NOMO-1 (cell line): ENCODE measurements at regions not wholly inside any gene's neighbourhood (a gene's known extent, or its start where the extent isn't known, plus 50 kb on each side); places are given as distances from the start of the nearest gene placed in this dataset.

Experiments used
- DNase-seq, 2 experiments: peaks; one replicate each; lab custom pipeline; 2025; ENCODE audit not compliant: unreplicated experiment in 2 of 2; lab: John Stamatoyannopoulos, UW

DNA sequence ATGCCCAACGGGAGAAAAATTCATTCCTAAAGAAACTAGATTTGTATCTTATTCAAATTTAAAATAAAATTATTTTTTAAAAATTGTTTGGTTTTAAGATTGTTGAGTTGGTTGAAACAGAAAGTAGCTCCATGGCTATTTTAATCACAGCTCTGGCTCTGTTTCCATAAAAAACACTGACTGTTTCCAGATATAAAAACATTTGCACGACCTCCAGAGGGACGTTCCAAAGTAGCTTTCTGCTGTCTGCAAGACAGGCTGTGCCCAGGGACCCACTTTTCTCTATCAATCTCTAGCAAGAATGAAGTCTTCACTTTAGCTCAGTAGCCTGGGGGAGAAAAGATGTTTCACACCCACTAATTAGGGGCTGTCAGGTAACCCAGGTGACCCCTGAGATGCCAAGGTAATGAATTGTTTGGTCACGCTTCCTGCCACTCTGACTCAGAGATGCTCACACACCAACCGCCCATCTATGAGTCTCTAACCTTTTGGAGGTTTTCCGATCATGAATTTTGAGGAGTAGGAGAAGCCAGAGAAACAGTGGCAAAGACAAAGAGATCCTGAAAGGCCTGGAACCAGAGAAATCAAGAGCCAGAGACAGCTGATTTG lies 220.1 kb upstream of the SOX9 start:
- DNase-seq = no peak

DNA sequence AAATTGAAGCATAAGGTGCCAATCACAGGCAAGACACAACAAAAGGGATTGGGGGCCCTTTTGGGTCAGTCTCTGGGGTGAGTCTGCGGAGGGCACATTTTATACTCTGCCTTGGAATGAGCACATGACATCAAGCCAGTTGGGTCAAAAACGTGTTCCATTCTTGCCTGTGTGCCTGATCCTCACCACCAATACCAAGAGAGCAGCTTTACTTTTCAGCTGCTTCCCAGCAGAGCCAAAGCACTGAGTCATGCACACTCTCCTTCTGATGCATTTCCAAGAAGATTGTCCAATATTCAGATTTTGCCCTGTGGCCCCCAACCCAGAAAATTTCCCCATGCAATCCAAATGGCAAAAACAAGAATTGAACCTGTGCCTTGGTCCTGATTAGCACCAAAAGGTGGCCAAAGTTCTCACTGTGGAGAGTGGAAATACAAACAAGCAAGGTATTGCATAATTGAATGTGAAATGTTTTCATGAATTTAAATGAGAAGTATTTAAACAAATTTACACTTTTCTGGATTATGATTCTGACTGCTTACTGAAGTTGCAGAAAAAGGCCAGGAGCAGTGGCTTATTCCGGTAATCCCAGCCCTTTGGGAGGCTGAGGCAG lies 217.8 kb upstream of the SOX9 start:
- DNase-seq = no peak

DNA sequence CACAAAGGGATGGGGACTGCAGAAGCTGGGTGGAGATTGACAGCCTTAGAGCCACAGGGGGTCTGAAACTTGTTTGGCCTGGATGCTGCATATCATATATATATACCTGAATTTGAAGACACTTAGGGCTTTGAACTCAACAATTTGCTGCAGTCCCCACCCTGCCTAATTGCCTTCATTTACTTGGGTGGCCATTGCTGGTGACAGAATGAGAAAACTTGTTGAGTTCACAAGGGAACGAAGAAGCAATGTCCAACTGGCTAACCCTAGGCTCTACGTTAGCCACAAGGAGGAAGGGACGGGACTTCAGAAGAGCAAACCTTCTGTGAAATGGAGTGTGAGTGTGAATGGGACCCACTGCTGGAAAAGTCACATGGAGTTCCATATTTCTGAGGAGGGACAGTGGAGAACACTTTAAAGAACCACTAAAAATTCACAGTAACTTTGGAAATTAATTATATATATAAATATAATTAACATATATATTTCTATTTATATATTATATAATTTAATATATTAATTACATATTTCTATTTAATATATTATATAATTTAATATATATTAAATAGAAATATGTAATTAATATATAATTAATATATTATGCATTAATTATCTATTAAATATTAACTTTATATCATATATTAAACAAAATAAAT lies 215.3 kb upstream of the SOX9 start:
- peak in 1 of 2 experiments; percentile 21 for DNase-seq

DNA sequence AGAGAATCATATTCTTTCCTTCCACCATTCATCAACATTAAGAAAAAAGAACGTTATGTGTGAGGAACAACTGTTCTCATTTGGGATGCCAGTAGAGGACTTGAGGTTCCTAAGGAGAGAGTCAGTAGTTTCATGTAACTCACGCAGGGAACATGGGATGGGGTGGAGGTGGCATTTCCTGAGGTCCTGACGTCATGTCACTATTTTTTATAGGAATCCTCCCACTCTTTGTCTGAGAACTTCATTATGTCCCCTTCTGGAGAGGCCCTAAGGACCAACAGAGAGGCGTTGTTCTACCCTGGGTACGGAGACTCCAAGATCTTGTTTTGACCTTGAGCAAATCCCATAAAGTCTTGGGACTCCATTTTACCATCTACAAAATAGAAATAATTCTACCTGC lies 211.7 kb upstream of the SOX9 start:
- DNase-seq = no peak

DNA sequence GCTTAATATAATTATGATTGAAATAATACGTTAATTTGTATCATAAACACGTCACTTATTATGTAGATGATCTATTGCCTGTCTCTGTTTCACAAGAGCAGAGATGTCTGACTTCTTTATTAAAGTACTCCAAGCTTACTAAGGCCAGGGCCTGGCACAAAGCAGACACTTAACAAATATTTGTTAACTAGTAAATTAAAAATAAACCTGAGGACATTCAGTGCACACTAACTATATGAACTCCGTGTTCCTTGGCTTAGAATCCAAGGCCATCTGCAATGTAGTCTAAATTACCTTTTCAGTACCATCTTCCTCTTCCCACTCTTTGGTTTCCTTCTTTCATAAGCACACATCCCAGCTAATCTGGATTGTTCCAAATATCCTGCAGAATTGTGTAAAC lies 210.8 kb upstream of the SOX9 start:
- no peak for DNase-seq

DNA sequence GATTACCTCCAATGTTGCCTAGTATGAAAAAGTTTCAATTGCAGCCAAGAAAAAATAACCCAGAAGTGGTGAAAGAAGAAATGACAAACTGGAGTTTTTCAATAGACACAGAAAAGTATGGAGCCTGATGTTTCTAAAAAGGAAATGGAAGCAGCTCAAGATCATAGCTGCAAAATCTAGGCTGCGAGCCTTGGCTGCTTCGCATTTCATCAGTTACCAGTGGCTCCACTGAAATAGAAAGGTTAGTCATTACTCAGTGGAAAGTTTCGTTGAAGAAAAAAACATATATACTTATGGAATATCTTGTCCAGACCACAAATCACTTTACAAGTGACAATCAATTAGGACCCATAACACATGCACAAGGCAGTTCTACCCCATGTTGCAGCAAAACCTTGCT lies 206.8 kb upstream of the SOX9 start:
- no peak for DNase-seq

DNA sequence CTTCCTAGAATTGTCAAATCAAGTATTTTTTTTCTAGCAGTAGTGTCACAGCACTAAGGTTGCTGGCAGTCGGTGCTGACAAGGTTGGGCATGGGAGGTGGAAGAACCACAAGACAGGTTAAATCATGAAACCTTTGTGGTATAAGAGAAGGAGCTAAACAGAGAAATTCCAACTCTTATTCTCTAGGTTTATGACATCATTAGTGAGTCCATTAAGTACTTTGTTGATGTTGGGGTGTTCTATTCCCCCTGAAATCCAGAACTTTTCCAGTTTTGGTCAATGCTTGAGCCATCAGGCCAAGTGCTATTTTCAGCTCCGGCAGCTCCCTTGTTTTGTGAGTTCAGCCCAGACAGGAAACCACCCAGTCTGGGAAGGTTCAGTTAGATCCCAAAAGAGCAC lies 206.0 kb upstream of the SOX9 start:
- no peak for DNase-seq

DNA sequence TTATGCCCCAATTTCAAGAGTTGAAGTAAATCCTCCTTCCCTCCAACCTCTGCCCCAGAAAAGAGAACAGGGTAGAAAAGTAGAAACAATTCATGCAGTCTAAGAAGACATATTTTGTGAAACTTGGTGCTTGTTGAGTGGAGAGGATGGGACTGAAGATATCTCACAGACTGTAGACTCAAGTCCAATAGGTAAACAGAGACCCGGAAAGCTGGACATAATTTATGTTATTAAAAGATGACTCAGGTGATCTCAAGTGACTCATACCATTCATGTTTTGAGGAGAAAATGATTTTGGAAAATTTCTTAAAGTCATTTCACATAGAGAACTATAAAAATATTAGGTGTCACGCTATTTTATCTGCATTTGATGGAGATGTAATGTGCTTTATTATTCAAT lies 203.1 kb upstream of the SOX9 start:
- no peak for DNase-seq

DNA sequence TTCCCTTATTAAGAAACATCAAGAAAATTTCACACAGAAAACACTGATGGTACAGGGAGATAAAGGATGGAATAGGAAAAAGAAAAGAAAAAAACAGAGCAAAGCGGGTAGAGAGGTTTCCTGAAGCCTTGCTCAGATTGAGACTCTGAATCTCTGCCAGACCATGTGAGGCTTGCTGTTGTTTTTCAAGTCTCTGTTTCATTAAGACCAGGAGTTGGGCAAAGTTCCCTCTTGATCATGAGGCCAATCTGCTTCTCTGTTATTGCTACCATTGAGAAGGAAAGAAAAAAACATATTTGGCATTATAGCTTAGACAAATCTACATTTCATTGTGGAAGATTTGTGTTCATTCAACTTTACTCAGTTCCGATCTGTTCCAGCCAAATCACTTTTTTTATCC lies 201.6 kb upstream of the SOX9 start:
- no peak for DNase-seq

DNA sequence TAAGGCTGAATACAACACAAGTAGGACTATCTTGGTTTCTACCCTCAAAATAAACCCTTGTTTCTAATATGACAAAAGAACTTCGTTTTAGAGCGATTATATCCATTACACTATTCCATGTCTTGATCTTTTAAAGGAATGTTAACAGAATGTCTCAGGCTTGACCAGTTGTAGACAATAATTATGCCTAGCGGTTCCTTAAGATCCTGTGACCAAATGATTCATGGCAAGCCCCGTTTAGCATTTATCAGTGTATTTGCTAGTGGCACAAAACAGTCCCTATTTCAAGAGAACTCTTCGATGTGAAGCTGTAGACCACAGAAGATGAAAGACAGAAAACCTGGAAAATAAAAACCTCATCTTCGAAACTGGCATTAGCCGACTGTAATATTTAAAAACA lies 200.9 kb upstream of the SOX9 start:
- DNase-seq = no peak

DNA sequence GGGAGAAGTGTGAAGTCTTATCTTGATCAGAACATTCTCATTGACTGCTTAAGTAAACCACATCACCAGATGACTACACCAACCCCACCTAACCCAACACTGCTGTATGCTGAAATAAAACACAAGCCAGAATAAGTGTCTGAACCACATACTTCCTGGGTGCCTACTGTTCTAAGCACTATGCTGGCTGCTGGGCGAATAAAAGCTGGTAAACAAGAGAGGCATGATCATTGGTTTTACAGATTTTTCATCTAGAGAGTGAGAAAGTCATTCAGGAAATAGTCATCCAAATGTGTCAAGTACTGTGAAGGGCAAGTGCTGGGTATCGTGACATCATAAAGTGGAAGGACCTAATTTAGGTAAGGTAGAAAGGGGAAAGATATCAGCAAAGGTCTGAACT lies 199.0 kb upstream of the SOX9 start:
- DNase-seq = no peak

DNA sequence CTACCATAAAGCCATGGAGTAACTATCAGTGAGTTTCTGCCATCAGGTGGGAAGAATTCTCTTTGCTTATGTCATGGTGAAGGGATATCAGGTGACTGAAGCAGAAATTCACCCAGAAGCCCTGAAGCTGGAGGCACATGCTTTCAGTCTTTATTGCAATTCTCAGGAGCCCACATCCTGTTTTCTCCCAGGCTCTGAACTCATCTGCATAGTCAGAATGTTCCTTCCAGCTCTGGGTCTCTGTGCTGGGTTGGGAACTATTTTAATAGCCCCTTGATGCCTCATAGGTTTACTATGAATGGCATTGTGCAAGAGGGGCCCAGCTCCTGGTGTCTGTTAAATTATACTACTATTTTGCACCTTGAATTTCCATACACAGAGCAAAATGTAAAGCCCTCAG lies 198.4 kb upstream of the SOX9 start:
- no peak for DNase-seq

DNA sequence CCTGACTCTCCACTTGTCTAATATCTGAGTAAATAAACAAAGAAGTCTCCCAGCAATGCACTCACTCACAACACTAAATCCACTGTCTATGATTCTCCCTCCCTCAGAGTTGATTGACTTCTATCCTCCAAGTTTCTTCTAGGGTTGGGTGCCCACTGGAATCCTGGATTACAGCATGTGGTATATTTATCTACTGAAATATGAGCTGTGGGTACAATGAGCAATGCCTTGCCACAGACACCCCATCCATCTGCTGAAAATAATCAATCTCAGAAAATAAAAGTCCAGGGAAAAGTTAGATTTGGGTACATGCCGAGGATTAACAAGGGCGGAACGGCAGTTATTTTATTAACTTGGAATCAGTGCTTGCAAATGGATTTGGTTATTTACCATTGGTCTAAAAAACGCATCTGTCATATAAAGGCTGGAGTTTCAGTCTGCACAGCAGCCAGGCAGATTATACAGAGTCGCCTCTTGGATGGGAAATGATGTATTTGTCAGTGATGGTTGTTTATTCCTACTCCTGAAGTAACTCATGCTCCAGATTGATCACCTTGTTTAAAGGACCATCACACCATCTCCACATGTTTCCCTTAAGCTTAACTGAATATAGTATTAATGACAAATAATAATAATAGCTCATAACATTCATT lies 193.9 kb upstream of the SOX9 start:
- no peak for DNase-seq

DNA sequence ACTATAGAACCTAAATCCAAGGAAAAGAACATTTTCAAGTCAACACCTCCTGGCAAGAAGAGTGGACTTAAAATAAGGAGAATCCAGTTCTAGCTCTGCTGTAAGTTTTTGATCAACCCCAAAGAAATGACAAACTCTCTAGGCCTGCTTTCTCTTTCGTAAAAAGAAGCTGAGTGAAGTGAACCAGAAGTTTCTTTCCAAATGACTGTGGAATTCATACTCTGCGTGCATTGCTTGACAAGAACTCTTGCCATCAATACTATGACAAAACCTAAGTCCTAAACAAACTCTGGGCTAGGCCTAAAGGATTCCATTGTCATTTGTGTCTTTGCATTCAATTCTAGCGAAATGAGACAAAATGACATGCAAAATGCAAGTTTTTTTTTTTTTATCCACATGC lies 187.5 kb upstream of the SOX9 start:
- no peak for DNase-seq

DNA sequence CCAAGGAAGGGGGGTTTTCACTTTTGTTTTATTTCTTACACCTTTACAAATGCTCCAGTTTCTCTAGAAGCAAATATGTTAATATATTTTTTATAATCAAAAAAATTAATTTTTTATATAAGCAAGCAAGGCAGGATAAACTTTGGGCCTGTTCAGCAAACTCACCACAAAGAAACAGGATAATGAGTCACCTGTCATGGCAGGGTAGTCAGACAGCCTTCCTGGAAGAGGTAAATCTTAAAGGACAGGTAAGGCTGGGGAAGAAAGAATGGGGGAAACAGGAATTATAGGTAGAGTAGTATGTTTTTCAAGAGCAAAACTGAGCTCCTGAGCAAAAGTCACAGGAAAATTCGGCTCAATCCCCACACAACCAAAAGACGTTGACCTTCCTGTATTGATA lies 186.3 kb upstream of the SOX9 start:
- no peak for DNase-seq

DNA sequence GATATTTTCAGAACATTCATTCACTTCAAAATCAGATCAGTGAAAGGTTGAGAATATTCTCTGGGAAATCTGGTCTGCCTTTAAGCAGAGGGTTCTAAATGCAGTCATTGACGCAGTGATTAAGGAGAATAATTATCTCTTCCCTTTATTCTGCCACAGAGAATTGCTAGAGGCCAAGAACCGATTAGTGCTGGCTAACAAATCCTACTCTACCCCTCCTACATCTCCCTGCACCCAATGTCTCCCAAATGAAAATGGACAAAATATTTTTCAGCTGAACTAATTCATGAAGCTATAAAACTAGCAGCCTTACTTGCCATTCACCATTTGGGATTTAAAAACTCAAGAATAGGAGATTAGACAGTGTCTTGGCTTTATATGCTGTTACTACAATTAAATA lies 185.5 kb upstream of the SOX9 start:
- DNase-seq = no peak

DNA sequence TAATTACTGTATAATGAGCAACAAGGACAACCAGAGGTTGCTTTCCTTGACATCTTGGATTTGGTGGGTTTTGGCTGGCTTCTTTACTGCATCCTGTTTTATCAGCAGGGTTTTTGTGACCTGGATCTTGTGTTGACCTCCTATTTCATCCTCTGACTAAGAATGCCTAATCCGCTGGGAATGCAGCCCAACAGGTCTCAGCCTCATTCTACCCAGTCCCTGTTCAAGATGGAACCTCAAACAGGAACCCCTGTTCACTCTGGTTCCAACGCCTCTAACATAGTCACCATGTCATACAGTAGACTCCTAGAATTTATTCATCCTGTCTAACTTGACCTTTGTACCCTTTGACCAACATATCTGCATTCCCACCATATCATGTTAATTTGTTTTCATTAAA lies 183.8 kb upstream of the SOX9 start:
- DNase-seq = no peak

DNA sequence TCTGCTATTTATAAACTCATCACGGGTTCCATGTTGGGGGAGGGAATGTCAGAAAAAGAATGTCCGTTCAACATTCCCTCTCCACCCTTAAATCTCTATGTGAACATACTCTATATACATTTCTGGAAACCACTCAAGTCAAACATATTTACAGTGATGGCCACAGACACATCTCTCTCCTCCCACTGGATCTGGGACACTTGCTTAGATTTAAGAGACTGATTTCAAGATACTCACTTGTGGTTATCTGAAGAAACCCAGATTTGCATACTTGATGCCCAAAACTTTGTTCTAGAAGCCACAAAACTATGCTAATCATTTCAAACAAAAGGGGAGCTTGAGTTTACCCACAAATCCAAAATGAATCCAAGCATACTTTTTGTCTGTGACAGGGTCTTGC lies 182.9 kb upstream of the SOX9 start:
- no peak for DNase-seq

DNA sequence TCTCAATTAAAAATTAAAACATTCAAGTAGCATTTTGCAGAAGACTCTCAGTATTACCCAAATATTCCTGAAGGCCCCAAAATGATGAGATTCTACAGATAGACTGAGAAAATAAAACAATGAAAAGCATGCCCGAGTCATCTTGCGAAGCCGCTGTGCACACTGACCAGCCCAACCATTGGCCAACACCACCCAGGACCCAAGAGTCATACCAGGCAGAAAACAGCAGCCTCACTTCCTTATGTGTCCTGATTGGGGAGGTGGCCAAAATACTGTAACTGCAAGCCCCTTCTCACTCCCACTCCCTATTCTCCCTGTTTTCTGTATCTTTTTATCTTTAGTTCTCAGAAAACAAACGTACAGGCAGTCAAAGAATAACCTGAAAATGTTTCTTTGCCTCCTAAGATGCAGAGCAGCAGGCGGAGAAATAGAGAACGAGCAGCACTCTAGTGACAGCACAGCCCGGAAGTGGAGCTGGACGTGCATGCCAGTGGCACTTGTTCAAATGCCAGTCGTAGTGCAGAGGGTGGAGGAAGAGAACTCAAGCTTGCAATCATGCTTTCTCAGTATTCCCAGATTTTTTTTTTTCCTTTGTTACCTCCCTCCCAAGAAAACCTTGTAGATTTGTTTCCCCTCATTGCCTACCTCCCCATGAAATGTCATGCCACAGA lies 182.3 kb upstream of the SOX9 start:
- DNase-seq = no peak

DNA sequence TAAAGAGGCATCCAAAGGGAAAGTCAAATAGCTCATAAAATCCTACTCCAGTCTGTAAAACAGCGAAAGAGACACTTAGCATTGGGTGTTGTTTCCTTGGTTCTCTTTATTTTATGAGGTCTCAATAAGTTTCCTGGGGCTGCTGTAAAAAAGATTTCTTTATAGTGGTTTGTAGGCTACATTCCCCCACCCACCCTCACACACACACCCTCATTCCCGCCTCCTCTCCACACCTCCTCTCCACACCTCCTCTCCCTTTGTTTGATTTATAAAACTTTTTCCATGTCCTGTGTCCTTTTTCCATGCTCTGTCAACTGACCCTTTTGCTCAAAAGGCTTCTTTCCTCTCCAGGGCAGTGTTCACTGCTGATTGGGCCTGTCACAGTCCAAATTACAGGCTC lies 178.9 kb upstream of the SOX9 start:
- DNase-seq = no peak

DNA sequence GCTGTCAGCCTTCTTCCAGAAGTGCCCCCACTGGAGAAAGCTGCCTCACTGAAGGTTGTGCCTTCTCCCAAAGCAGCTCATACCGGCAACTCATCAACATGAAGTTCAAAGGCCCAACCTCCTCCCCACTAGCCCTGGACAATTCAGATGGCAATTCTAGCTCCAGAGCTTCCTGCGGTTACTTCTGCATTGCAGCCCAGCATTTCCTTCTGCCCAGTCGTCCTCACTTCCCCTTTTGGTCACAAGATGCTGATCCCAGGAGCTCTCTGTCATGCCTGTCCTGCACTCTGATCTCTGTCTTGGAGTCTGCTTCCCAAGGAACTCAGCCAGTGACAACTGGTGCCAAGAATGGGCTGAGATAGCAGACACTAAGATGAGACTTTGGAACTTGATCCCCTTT lies 178.2 kb upstream of the SOX9 start:
- peak in 1 of 2 experiments; percentile 0 for DNase-seq
